EH (cell line): ENCODE measurements at regions not wholly inside any gene's neighbourhood (a gene's known extent, or its start where the extent isn't known, plus 50 kb on each side); places are given as distances from the start of the nearest gene placed in this dataset.
"Not testable (repeated sequence)": the region's sequence is repeated elsewhere in the genome, so short reads cannot be mapped to it uniquely, and the experiment has no call there.

Experiments
- DNase-seq: peaks from one replicate; pipeline ENCODE4 v3.0.0-alpha.2; 2015; ENCODE audit warnings: low read depth

- no peak for DNase-seq
These were observed 408.3 kb upstream of the MAF start for GRCh38 chr16:80008857-80009256.

GRCh38 chr16:80007231-80007630, 406.7 kb upstream of the MAF start:
- DNase-seq, result no peak

GRCh38 chr16:80006241-80007215, 406.0 kb upstream of the MAF start:
- no peak for DNase-seq

DNA sequence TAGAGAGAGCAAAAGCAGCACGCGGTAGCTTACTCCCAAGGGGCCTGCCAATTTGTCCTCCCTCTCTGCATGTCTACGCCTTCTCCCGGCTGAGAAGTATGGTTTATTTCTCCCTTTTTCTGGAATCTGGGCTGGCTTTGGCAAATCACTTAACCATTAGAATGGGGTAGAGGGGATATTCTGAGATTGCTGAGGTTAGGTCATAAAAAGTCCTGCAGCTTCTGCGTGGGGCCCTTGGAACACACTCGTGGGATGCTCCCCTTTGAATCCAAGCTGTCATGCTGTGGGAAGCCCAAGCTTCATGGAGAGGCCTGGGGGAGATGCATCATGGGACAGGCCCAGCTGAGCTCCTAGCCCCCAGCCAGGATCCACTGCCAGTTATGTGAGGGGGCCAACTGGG, 403.6 kb upstream of the MAF start:
- DNase-seq, result no peak

- no peak for DNase-seq
These were observed 401.7 kb upstream of the MAF start for GRCh38 chr16:80002261-80002660.

DNA sequence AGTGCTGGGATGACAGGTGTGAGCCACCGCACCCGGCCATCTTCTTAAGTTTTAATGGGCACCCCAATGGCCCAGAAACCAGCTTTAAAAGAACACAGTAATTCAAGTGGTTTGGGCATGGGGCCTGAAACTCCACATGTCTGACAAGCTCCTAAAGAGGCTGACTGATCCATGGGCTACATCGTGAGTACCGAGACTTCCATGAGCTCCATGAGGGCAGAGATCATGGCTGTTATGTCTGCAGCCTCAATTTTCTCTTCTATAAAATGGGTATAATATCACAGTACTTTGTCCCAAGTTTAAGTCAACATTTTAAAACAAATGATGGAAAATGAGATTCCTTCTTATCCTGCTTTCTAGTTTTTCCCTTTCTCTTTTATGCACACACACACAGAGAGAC, 397.6 kb upstream of the MAF start:
- no peak for DNase-seq

DNA sequence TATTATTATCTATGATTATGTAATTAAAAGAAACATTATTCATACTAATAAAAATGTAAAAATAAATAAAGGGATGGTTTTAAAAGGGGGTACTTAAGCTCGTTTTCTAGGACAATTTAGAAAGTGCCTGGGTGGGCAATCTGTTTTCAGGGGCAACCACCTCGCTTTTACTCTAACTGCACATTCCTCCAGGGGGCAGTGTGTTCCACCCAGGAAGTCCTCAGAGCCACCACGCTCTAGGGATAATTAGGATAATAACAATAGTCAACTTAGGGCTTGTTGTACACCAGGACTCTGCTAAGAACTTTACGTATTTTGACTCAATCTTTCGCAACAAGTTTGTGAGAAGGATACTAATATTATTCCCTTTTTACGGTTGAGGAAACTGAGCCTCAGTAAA, 396.7 kb upstream of the MAF start:
- peak; percentile 48 for DNase-seq

DNA sequence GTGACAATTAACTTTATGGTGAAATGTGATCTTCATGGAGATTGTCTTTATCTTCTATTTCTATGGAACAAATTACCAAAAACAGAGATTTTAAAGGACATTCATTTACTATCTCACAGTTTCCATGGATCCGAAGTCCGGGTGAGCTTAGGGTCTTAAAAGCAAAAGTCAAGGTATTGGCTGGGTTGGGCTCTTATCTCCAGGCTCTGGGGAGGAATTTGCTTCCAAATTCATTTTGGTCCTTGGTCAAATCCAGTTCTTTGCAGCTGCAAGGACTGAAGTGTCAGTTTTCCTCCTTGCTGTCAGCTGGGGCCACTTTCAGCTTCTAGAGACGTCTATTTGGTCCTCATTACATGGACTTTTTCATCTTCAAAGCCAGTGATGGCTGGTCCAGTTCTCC, 395.8 kb upstream of the MAF start:
- DNase-seq, result no peak

GRCh38 chr16:79995315-79995714, 394.8 kb upstream of the MAF start:
- DNase-seq, result no peak

GRCh38 chr16:79994418-79994817, 393.9 kb upstream of the MAF start:
- no peak for DNase-seq

DNA sequence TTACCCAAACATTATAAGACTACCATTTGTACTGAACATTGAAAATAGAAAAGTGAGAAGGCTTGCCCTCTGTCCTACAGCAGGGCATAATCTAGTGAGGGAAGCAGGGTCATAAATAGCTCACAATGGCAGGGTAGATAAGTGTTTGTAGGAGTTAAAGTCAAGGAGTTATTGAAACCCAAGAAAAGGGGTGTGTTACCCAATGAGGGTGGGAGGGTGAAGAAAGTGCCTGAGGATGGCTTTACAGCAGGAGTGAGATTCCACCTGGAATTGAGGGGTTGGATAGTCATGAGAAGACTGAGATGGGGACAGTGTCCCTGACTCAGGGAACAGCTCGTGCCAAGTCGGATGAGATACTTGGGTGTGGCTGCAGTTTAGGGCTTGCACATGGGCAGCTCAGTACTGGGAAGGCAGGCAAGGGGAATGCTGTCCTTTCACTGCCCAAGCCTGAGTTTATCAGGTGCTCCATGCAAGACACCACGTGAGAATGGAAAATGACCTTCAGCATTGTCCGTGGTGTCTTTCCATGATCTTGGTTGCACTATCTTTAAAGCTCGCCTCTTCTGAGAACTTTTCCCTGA, 393.2 kb upstream of the MAF start:
- DNase-seq, result no peak

DNA sequence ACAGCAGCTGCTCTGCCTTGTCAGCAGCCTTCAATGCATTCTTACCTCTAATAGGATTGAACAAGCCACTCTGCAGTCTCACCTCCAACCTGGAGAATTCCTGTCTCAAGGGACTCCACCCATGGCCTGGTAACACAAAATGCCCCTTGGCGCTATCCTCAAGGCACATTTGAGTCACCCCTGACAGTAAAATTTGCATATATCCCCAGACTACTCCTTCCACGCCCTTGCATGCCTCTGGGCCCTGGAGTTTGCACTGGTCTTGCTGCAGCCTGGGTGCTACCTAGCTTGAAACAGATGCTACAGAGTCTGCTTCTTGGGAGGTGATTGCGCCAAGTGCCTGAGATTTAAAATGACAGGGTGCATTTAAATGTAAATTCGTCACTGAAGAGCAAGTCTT, 391.4 kb upstream of the MAF start:
- no peak for DNase-seq

DNA sequence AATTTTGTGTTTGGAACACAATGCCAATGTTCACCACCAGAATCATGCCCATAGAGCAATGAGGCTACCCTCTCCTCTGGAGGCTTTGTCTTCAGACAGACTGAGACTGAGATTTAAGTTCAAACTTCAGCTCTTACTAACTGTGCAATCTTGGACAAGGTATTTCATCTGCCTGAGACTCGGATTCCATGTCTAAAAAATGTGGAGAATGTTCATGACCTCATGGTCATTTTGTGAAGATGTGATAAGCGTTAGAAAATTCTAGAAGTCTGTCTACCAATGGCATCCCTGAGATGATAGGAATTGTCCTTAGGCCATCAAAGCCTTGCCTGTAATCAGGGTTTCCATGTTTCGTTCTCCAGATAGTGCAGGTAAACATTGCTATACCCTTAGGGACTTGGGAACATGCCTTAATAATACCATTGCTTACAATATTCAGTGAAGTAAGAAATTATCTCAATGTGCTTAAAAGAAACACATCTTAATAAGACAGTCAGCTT, 388.2 kb upstream of the MAF start:
- DNase-seq, result no peak

DNA sequence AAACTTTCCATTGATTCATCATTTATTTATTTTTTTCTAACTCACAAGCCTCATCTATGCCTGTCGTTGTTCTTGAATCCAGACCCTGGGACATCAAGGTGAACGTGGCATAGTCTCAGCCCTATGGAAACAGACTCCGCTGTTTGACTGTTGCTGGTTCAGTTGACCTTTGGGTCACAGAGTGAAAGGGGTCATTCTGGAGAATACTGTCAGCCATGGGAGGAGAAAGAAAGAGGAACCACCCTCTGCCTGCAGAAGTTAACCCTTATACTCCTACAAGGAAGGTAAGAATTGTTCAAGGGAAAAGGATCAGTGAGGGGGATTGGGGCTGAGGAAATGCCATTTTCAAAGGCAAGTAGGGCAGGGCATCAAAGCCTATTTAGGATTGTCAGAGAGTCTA, 387.6 kb upstream of the MAF start:
- no peak for DNase-seq

GRCh38 chr16:79986352-79986751, 385.8 kb upstream of the MAF start:
- DNase-seq, result no peak

DNA sequence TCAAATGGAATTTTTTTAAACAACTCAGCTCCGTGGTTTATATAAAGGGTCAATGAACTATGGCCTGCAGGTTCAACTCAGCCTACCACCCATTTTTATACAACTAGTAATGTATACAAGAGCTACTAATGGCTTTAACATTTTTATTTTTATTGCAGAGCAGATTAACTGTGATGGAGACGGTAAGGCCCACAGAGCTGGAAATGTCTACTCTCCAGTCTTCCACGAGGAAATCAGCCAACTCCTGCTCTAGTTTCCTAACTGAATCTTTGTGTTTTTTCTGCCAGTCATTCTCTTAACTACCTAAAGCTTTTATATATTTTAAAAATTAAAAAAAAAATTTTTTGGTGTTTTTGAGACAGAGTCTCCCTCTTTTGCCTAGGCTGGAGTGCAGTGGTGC, 385.1 kb upstream of the MAF start:
- DNase-seq, result no peak

GRCh38 chr16:79984149-79984548, 383.6 kb upstream of the MAF start:
- not testable (repeated sequence) for DNase-seq

- no peak for DNase-seq
These were observed 382.3 kb upstream of the MAF start for GRCh38 chr16:79982862-79983261.

DNA sequence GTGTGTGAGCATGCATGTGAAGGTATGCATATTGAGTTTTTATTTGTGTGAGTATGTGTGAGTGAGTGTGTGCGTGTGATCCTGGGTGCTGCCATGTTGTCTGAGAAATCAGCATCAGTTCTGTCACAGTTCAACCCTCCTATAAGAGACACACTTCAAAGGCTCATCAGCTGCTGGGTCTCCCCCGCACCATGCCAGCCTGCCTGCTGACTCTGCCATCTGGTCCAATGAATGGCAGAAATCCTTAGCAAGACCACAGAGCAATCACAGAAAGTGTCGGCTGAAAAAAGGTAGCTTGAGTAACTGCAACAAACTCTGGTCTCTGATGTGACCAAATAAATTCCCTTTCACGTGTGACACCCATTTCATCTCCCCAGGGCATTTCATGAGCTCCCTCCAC, 381.8 kb upstream of the MAF start:
- no peak for DNase-seq

GRCh38 chr16:79981814-79982213, 381.3 kb upstream of the MAF start:
- no peak for DNase-seq

- no peak for DNase-seq
These were observed 380.3 kb upstream of the MAF start for GRCh38 chr16:79980650-79981521.
